Endothelial cell of umbilical vein (primary cell): ENCODE measurements at regions not wholly inside any gene's neighbourhood (a gene's known extent, or its start where the extent isn't known, plus 50 kb on each side); places are given as distances from the start of the nearest gene placed in this dataset.

Source experiments
- BruUV-seq: library from RNA; stranded (reverse); fragments of 400-500 nt; replicated peaks from 2 replicates; lab custom pipeline; 2021; lab: Mats Ljungman, UMichigan
- CTCF ChIA-PET: fragments of 300-600, 350-600 bp; sonication (Branson Sonifier 250); formaldehyde crosslinking; loops from one replicate; lab custom pipeline; 2021; ENCODE audit warnings: antibody characterized with exemption, inconsistent platforms; lab: Charles Lee
- POLR2A ChIA-PET: fragments of 300-600, 350-600 bp; sonication (Branson Sonifier 250); formaldehyde crosslinking; loops from one replicate; lab custom pipeline; 2021; ENCODE audit warnings: antibody characterized with exemption, inconsistent platforms; lab: Charles Lee
- DNase-seq: peaks from one replicate; pipeline ENCODE4 v3.0.0-alpha.2; 2011; ENCODE audit warnings: low read depth, low spot score
- FAIRE-seq: peaks from 2 replicates; lab custom pipeline; 2011; peaks lifted over from hg19 to GRCh38; lab: Jason Lieb, UNC
- H2AFZ ChIP-seq: 2 replicates; pipeline ENCODE4 v1.6.0; 2012; ENCODE audit warnings: low read depth, low read length, control low read depth, inconsistent platforms
- H3K27ac ChIP-seq: 2 replicates; pipeline ENCODE4 v1.5.1; 2011; ENCODE audit warnings: low read depth, mild to moderate bottlenecking, control low read depth, low read length, moderate library complexity; ENCODE audit not compliant: insufficient read depth
- H3K27me3 ChIP-seq, 2 experiments: 2 replicates each; pipeline versions ENCODE4 v1.6.0 to v1.6.1; 2011; ENCODE audit warnings: low read length in 2 of 2, mixed read lengths in 1 of 2; ENCODE audit not compliant: control insufficient read depth in 2 of 2, insufficient read depth in 2 of 2
- H3K36me3 ChIP-seq, 2 experiments: 2 replicates in 1 of 2; 3 replicates in 1 of 2; pipeline ENCODE4 v1.5.1; 2011; ENCODE audit warnings: low read length in 2 of 2, mild to moderate bottlenecking in 1 of 2, moderate library complexity in 1 of 2; ENCODE audit not compliant: control insufficient read depth in 2 of 2, insufficient read depth in 2 of 2; ENCODE audit errors: extremely low read depth in 1 of 2
- H3K4me1 ChIP-seq: 3 replicates; pipeline ENCODE4 v1.5.1; 2011; ENCODE audit warnings: mild to moderate bottlenecking, low read length; ENCODE audit not compliant: control insufficient read depth, insufficient read depth; ENCODE audit errors: extremely low read depth
- H3K4me2 ChIP-seq: 2 replicates; pipeline ENCODE4 v1.6.1; 2011; ENCODE audit warnings: low read length, control low read depth, mixed read lengths; ENCODE audit not compliant: insufficient read depth
- H3K4me3 ChIP-seq, 3 experiments: fragments of 200-600 bp in 1 of 3; sonication (generic), shearing (Covaris generic) in 1 of 3; replicated peaks in 1 of 3; 2 replicates each; pipeline ENCODE4 v1.5.1; 2011 to 2016; ENCODE audit warnings: control low read depth in 3 of 3, low read length in 3 of 3, mild to moderate bottlenecking in 2 of 3, inconsistent platforms in 1 of 3, low read depth in 1 of 3, moderate library complexity in 1 of 3; ENCODE audit not compliant: insufficient read depth in 1 of 3
- H3K79me2 ChIP-seq: 2 replicates; pipeline ENCODE4 v1.6.0; 2012; ENCODE audit warnings: low read length, inconsistent platforms; ENCODE audit not compliant: control insufficient read depth, insufficient read depth
- H3K9ac ChIP-seq: replicated peaks from 2 replicates; pipeline ENCODE3; 2011; ENCODE audit warnings: low read length, control low read depth; ENCODE audit not compliant: insufficient read depth; ENCODE audit errors: extremely low read depth
- H3K9me1 ChIP-seq: replicated peaks from 3 replicates; pipeline ENCODE4 v1.6.0; 2011; ENCODE audit warnings: mild to moderate bottlenecking, low read length; ENCODE audit not compliant: control insufficient read depth, insufficient read depth; ENCODE audit errors: extremely low read depth
- H3K9me3 ChIP-seq: replicated peaks from 2 replicates; pipeline ENCODE4 v1.5.1; 2012; ENCODE audit warnings: low read length, inconsistent platforms; ENCODE audit not compliant: control insufficient read depth, insufficient read depth
- H4K20me1 ChIP-seq: replicated peaks from 2 replicates; pipeline ENCODE3; 2011; ENCODE audit warnings: mild to moderate bottlenecking, low read length; ENCODE audit not compliant: control insufficient read depth, insufficient read depth; ENCODE audit errors: extremely low read depth
- EZH2 ChIP-seq: IDR thresholded peaks from 2 replicates; pipeline ENCODE4 v1.6.1; 2012; ENCODE audit warnings: borderline replicate concordance, low read depth, mild to moderate bottlenecking, moderate library complexity, low read length, inconsistent platforms; ENCODE audit not compliant: severe bottlenecking
- FOS ChIP-seq: IDR thresholded peaks from 2 replicates; pipeline ENCODE4 v1.6.1; 2011; ENCODE audit warnings: mild to moderate bottlenecking, low read length, moderate library complexity, borderline replicate concordance; ENCODE audit not compliant: insufficient read depth
- GATA2 ChIP-seq: IDR thresholded peaks from 2 replicates; pipeline ENCODE4 v1.7.0; 2011; ENCODE audit warnings: low read depth, mild to moderate bottlenecking, moderate library complexity, mixed read lengths, low read length; ENCODE audit not compliant: insufficient read length, insufficient read depth
- JUN ChIP-seq: IDR thresholded peaks from 2 replicates; pipeline ENCODE4 v1.6.1; 2011; ENCODE audit warnings: borderline replicate concordance, low read depth; ENCODE audit not compliant: insufficient read length, insufficient read depth
- MAX ChIP-seq: IDR thresholded peaks from 2 replicates; pipeline ENCODE4 v1.6.1; 2011; ENCODE audit not compliant: insufficient read depth, insufficient read length
- MYC ChIP-seq: IDR thresholded peaks from one replicate; pipeline ENCODE4 v1.6.1; 2011; ENCODE audit warnings: mild to moderate bottlenecking, low read depth, low read length
- POLR2A ChIP-seq: IDR thresholded peaks from 2 replicates; pipeline ENCODE4 v1.6.1; 2012; ENCODE audit warnings: low read depth, mild to moderate bottlenecking, control low read depth, low read length
- POLR2AphosphoS5 ChIP-seq: IDR thresholded peaks from 2 replicates; pipeline ENCODE4 v1.6.1; 2012; ENCODE audit warnings: low read depth, mild to moderate bottlenecking, control low read depth, low read length, moderate library complexity; ENCODE audit not compliant: insufficient read depth
- dilution Hi-C: fragments of 300-500 bp; cut with MboI; formaldehyde crosslinking; loops from one replicate; pipeline ENCODE4 v1.15.0; 2019; ENCODE audit warnings: low sequenced_read_pairs; ENCODE audit not compliant: extremely low pct_ligation_motif_present
- intact Hi-C: fragments of 100-400 bp; cut with micrococcal nuclease; formaldehyde crosslinking; loops from one replicate; pipeline ENCODE4 v1.10.0; 2022
- TF ChIP-seq, protein P1 (sequence below), 2 donors: IDR thresholded peaks; 1 replicate in 1 of 2; 2 replicates in 1 of 2; pipeline ENCODE4 v1.5.1; 2011; ENCODE audit warnings: low read length in 2 of 2, mild to moderate bottlenecking in 2 of 2, moderate library complexity in 2 of 2, control low read depth in 1 of 2, inconsistent platforms in 1 of 2, low read depth in 1 of 2; ENCODE audit not compliant: insufficient read depth in 1 of 2; ENCODE audit errors: extremely low read depth in 1 of 2

DNA sequence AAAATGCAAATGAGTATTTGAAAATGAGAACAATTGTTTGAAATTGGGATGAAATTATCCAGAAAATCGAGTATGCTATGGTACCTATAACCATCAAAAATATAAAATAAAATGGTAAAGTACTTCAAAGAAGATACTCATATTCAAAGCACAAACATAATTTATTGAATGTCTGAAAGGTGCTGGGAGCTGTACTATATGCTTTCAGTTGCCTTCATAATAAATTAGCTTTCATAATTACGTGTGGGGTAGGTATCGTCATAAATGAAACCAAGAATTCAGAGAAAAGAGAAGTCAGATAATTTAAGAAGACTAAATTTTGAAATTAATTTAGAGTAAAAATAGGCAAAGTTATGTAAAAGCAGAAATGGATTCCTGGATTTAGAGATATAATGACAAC is 721.9 kb upstream of the ACVR2A start:
- H3K9me3 ChIP-seq = no peaks in the 10 kb centered on the region
- no peak overlapping the region for H3K4me3 ChIP-seq
- no peak overlapping the region for H3K4me2 ChIP-seq
- dilution Hi-C loops = no loop called here
- TF ChIP-seq MYC (no peak), EZH2 (no peak), POLR2AphosphoS5 (no peak), POLR2A (no peak), JUN (no peak), GATA2 (no peak), MAX (no peak), FOS (no peak)
- TF ChIP-seq, protein P1, sequence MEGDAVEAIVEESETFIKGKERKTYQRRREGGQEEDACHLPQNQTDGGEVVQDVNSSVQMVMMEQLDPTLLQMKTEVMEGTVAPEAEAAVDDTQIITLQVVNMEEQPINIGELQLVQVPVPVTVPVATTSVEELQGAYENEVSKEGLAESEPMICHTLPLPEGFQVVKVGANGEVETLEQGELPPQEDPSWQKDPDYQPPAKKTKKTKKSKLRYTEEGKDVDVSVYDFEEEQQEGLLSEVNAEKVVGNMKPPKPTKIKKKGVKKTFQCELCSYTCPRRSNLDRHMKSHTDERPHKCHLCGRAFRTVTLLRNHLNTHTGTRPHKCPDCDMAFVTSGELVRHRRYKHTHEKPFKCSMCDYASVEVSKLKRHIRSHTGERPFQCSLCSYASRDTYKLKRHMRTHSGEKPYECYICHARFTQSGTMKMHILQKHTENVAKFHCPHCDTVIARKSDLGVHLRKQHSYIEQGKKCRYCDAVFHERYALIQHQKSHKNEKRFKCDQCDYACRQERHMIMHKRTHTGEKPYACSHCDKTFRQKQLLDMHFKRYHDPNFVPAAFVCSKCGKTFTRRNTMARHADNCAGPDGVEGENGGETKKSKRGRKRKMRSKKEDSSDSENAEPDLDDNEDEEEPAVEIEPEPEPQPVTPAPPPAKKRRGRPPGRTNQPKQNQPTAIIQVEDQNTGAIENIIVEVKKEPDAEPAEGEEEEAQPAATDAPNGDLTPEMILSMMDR (IDR thresholded peaks at IDR 0.05; ENCODE audit: extremely low read depth in 1 of 2, insufficient read depth in 1 of 2, low read depth in 1 of 2, low read length in 2 of 2) = no peak
- H3K4me1 ChIP-seq = no peaks in the 10 kb centered on the region
- no peaks in the 10 kb centered on the region for H3K79me2 ChIP-seq
- H2AFZ ChIP-seq = no peak overlapping the region
- H3K27ac ChIP-seq = no peak overlapping the region
- POLR2A ChIA-PET = no interaction called here
- no TSS peak for BruUV-seq
- no peak overlapping the region for H3K9ac ChIP-seq
- DNase-seq (no peak), FAIRE-seq (no peak)
- CTCF ChIA-PET = interaction anchor here (0.6 to 0.7 kb wide), 2 partner anchors 38 to 40 kb away, joined by 3 read pairs; no protein-coding TSS in a partner anchor
- H4K20me1 ChIP-seq = no peaks in the 10 kb centered on the region
- H3K36me3 ChIP-seq = no peaks in the 10 kb centered on the region
- H3K27me3 ChIP-seq = no peaks in the 10 kb centered on the region
- intact Hi-C loops = no loop called here
- no peaks in the 10 kb centered on the region for H3K9me1 ChIP-seq
